ENCODE measurements at regions not wholly inside any gene's neighbourhood (a gene's known extent, or its start where the extent isn't known, plus 50 kb on each side); places are given as distances from the start of the nearest gene placed in this dataset.

DNA sequence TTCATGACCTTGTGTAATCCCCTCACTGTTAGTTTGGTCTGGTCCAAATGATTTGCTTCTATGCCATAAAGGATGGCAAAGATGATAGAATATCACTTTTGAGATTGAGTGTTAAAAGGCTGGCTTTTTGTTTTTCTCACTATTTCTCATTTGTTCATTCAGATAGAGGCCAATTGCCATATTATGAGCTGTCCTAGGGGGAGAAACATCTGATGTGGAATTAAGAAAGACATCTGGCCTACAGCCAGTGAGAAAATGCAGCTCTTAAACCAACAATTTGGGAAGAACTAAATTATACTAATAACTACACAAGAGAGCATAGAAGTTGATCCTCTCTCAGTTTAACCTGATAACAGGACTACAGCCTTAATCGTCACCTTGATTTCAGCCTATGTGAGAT lies 1668.6 kb downstream of the GRIK2 start:
- H2BK5ac ChIP-seq (ENCODE audit: low read depth, low read length, poor library complexity, severe bottlenecking) = no peak overlapping the region

DNA sequence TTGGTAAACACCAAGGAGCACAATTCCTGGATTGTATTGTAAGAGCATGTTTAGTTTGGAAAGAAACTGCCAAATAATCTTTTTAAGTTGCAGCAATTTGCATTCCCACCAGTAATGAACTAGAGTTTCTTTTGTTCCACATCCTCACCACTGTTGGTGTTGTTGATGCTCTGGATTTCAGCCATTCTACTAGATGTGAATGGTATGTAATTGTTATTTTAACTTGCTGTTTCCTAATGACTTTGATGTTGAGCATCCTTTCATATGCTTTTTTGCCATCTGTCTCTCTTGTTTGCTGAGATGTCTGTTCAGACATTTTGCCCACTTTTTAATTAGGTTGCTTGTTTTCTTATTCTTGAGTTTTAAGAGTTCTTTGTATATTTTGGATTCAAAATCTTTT lies 1654.1 kb downstream of the GRIK2 start:
- no peak overlapping the region for H2BK5ac ChIP-seq (ENCODE audit: low read depth, low read length, poor library complexity, severe bottlenecking)
- no peak overlapping the region for H3K4me3 ChIP-seq (ENCODE audit: insufficient read depth in 1 of 2, low read depth in 1 of 2, low read length in 2 of 2)
- H3K9ac ChIP-seq (ENCODE audit: low read length) = no peak overlapping the region
- no peak overlapping the region for H3K27ac ChIP-seq (ENCODE audit: low read length, poor library complexity, severe bottlenecking)
- H3K4me2 ChIP-seq (ENCODE audit: low read length, poor library complexity, severe bottlenecking) = no peak overlapping the region
- no peaks in the 10 kb centered on the region for H3K79me1 ChIP-seq (replicated peaks; ENCODE audit: low read length, poor library complexity, severe bottlenecking)
- no peak overlapping the region for H4K91ac ChIP-seq (ENCODE audit: low read length)
- no peak for DNase-seq
- H3K18ac ChIP-seq (ENCODE audit: low read depth in 1 of 2, low read length in 2 of 2) = no peak overlapping the region
- no peak overlapping the region for H2AK5ac ChIP-seq (ENCODE audit: low read length, severe bottlenecking)
- no peaks in the 10 kb centered on the region for H3K9me3 ChIP-seq (ENCODE audit: control insufficient read depth, low read length)
- no peak overlapping the region for H2BK12ac ChIP-seq (ENCODE audit: low read length in 2 of 2)
- H4K8ac ChIP-seq (ENCODE audit: low read length) = no peak overlapping the region
- H3K4me1 ChIP-seq (ENCODE audit: control insufficient read depth, insufficient read depth, low read depth, low read length) = no peaks in the 10 kb centered on the region
- no peak overlapping the region for H3K14ac ChIP-seq (ENCODE audit: low read length in 2 of 2)
- H3K36me3 ChIP-seq (ENCODE audit: control insufficient read depth in 1 of 2, insufficient read depth in 2 of 2, low read depth in 1 of 2, low read length in 2 of 2) = no peaks in the 10 kb centered on the region
- H2AFZ ChIP-seq (ENCODE audit: low read depth, low read length) = no peak overlapping the region
- H3K23ac ChIP-seq (ENCODE audit: low read length in 2 of 2) = no peak overlapping the region
- H3K4ac ChIP-seq (ENCODE audit: low read depth in 1 of 2, low read length in 2 of 2) = no peak overlapping the region
- no peaks in the 10 kb centered on the region for H3K27me3 ChIP-seq (ENCODE audit: control insufficient read depth in 1 of 2, insufficient read depth in 1 of 2, low read length in 2 of 2)
- no peak overlapping the region for H2BK15ac ChIP-seq (ENCODE audit: low read depth, poor library complexity, severe bottlenecking)
- no peak overlapping the region for H2BK120ac ChIP-seq (ENCODE audit: low read depth, low read length)

More for the DNA sequence above, 1668.6 kb downstream of the GRIK2 start:
- H3K4me2 ChIP-seq (ENCODE audit: low read length, poor library complexity, severe bottlenecking) = no peak overlapping the region
- H3K4me3 ChIP-seq (ENCODE audit: insufficient read depth in 1 of 2, low read depth in 1 of 2, low read length in 2 of 2) = no peak overlapping the region
- H3K9me3 ChIP-seq (ENCODE audit: control insufficient read depth, low read length) = peaks cover 36% of the 10 kb centered on the region
- H3K18ac ChIP-seq (ENCODE audit: low read depth in 1 of 2, low read length in 2 of 2) = no peak overlapping the region
- H3K4me1 ChIP-seq (ENCODE audit: control insufficient read depth, insufficient read depth, low read depth, low read length) = no peaks in the 10 kb centered on the region
- H2AK5ac ChIP-seq (ENCODE audit: low read length, severe bottlenecking) = no peak overlapping the region
- H4K8ac ChIP-seq (ENCODE audit: low read length) = no peak overlapping the region
- no peak overlapping the region for H3K23ac ChIP-seq (ENCODE audit: low read length in 2 of 2)
- no peak for DNase-seq
- no peak overlapping the region for H3K14ac ChIP-seq (ENCODE audit: low read length in 2 of 2)
- H3K36me3 ChIP-seq (ENCODE audit: control insufficient read depth in 1 of 2, insufficient read depth in 2 of 2, low read depth in 1 of 2, low read length in 2 of 2) = no peaks in the 10 kb centered on the region
- H2BK120ac ChIP-seq (ENCODE audit: low read depth, low read length) = no peak overlapping the region
- 100% methylated on average over 1 of the region's 1 CpG for WGBS
- H2BK15ac ChIP-seq (ENCODE audit: low read depth, poor library complexity, severe bottlenecking) = no peak overlapping the region
- H4K91ac ChIP-seq (ENCODE audit: low read length) = no peak overlapping the region
- no peaks in the 10 kb centered on the region for H3K79me1 ChIP-seq (replicated peaks; ENCODE audit: low read length, poor library complexity, severe bottlenecking)
- no peak overlapping the region for H3K4ac ChIP-seq (ENCODE audit: low read depth in 1 of 2, low read length in 2 of 2)
- no peaks in the 10 kb centered on the region for H3K27me3 ChIP-seq (ENCODE audit: control insufficient read depth in 1 of 2, insufficient read depth in 1 of 2, low read length in 2 of 2)
- no peak overlapping the region for H2BK12ac ChIP-seq (ENCODE audit: low read length in 2 of 2)
- H3K27ac ChIP-seq (ENCODE audit: low read length, poor library complexity, severe bottlenecking) = no peak overlapping the region
- H3K9ac ChIP-seq (ENCODE audit: low read length) = no peak overlapping the region
- no peak overlapping the region for H2AFZ ChIP-seq (ENCODE audit: low read depth, low read length)

DNA sequence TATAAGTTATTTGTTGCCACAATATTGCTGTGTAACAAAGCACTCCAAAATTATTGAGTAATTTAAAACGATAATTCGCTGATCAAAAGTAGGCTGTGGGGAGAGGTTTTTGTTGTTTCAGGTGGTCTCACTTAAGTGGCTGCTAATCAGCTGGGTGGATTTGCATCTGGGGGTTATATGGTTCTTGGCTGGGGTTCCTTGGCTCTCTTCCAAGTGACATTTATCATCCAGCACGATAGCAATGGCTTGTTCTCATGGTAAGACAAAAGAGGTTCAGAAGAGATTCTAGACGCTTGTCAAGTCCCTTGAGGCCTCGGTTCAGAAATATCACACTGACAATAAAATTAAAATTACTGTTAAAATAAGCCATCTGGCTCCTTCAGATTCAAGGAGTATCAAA lies 1648.8 kb downstream of the GRIK2 start:
- Histone ChIP-seq H3K9me3 (ENCODE audit: control insufficient read depth, low read length) (no peaks in the 10 kb centered on the region), H2BK15ac (ENCODE audit: low read depth, poor library complexity, severe bottlenecking) (no peak overlapping the region), H3K79me1 (replicated peaks; ENCODE audit: low read length, poor library complexity, severe bottlenecking) (no peaks in the 10 kb centered on the region), H3K36me3 (ENCODE audit: control insufficient read depth in 1 of 2, insufficient read depth in 2 of 2, low read depth in 1 of 2, low read length in 2 of 2) (no peaks in the 10 kb centered on the region), H4K91ac (ENCODE audit: low read length) (no peak overlapping the region), H3K14ac (ENCODE audit: low read length in 2 of 2) (no peak overlapping the region), H3K4me3 (ENCODE audit: insufficient read depth in 1 of 2, low read depth in 1 of 2, low read length in 2 of 2) (no peak overlapping the region), H4K8ac (ENCODE audit: low read length) (no peak overlapping the region), H3K18ac (ENCODE audit: low read depth in 1 of 2, low read length in 2 of 2) (no peak overlapping the region), H3K4me1 (ENCODE audit: control insufficient read depth, insufficient read depth, low read depth, low read length) (no peaks in the 10 kb centered on the region), H3K4me2 (ENCODE audit: low read length, poor library complexity, severe bottlenecking) (no peak overlapping the region), H3K9ac (ENCODE audit: low read length) (no peak overlapping the region), H3K4ac (ENCODE audit: low read depth in 1 of 2, low read length in 2 of 2) (no peak overlapping the region), H2AFZ (ENCODE audit: low read depth, low read length) (no peak overlapping the region), H2BK120ac (ENCODE audit: low read depth, low read length) (no peak overlapping the region), H3K23ac (ENCODE audit: low read length in 2 of 2) (no peak overlapping the region), H2AK5ac (ENCODE audit: low read length, severe bottlenecking) (no peak overlapping the region), H2BK5ac (ENCODE audit: low read depth, low read length, poor library complexity, severe bottlenecking) (no peak overlapping the region), H3K27ac (ENCODE audit: low read length, poor library complexity, severe bottlenecking) (no peak overlapping the region), H3K27me3 (ENCODE audit: control insufficient read depth in 1 of 2, insufficient read depth in 1 of 2, low read length in 2 of 2) (no peaks in the 10 kb centered on the region), H2BK12ac (ENCODE audit: low read length in 2 of 2) (no peak overlapping the region)
- 92% methylated on average over 5 of the region's 5 CpGs for WGBS
- DNase-seq = no peak

DNA sequence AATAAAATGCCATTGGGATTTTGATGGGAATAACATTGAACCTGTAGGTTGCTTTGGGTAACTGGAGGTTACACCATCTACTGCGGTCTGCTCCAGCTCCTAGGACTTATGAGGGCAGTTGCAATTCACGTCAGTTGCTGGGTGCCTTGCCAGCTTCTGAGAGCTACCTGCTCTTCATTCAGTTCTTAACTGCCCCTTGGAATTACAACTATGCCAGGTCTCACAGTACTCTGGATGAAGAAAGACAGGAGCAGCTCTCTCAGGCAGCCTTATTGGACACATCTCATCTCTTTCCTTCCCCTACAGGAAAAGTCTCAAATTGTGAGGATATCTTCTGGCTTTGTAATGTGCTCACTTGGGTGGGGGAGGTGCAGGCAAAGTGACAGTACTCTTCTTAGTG lies 1643.3 kb downstream of the GRIK2 start:
- no peak overlapping the region for H3K4me3 ChIP-seq (ENCODE audit: insufficient read depth in 1 of 2, low read depth in 1 of 2, low read length in 2 of 2)

More for the DNA sequence above, 1643.3 kb downstream of the GRIK2 start:
- H3K79me1 ChIP-seq (replicated peaks; ENCODE audit: low read length, poor library complexity, severe bottlenecking) = no peaks in the 10 kb centered on the region
- H3K23ac ChIP-seq (ENCODE audit: low read length in 2 of 2) = no peak overlapping the region
- H2AFZ ChIP-seq (ENCODE audit: low read depth, low read length) = no peak overlapping the region
- no peak for DNase-seq
- H3K27me3 ChIP-seq (ENCODE audit: control insufficient read depth in 1 of 2, insufficient read depth in 1 of 2, low read length in 2 of 2) = no peaks in the 10 kb centered on the region
- no peak overlapping the region for H2BK120ac ChIP-seq (ENCODE audit: low read depth, low read length)
- no peaks in the 10 kb centered on the region for H3K36me3 ChIP-seq (ENCODE audit: control insufficient read depth in 1 of 2, insufficient read depth in 2 of 2, low read depth in 1 of 2, low read length in 2 of 2)
- no peak overlapping the region for H3K18ac ChIP-seq (ENCODE audit: low read depth in 1 of 2, low read length in 2 of 2)
- no peaks in the 10 kb centered on the region for H3K9me3 ChIP-seq (ENCODE audit: control insufficient read depth, low read length)
- no peak overlapping the region for H3K27ac ChIP-seq (ENCODE audit: low read length, poor library complexity, severe bottlenecking)
- H4K91ac ChIP-seq (ENCODE audit: low read length) = no peak overlapping the region
- no peak overlapping the region for H4K8ac ChIP-seq (ENCODE audit: low read length)
- no peak overlapping the region for H3K9ac ChIP-seq (ENCODE audit: low read length)
- H2BK12ac ChIP-seq (ENCODE audit: low read length in 2 of 2) = no peak overlapping the region
- no peak overlapping the region for H3K14ac ChIP-seq (ENCODE audit: low read length in 2 of 2)
- no peak overlapping the region for H2AK5ac ChIP-seq (ENCODE audit: low read length, severe bottlenecking)
- H2BK5ac ChIP-seq (ENCODE audit: low read depth, low read length, poor library complexity, severe bottlenecking) = no peak overlapping the region
- H3K4me1 ChIP-seq (ENCODE audit: control insufficient read depth, insufficient read depth, low read depth, low read length) = no peaks in the 10 kb centered on the region
- H3K4me2 ChIP-seq (ENCODE audit: low read length, poor library complexity, severe bottlenecking) = no peak overlapping the region
- H3K4ac ChIP-seq (ENCODE audit: low read depth in 1 of 2, low read length in 2 of 2) = no peak overlapping the region
- no peak overlapping the region for H2BK15ac ChIP-seq (ENCODE audit: low read depth, poor library complexity, severe bottlenecking)
- 74% methylated on average over 2 of the region's 2 CpGs for WGBS

Data from mesenchymal stem cell (in vitro differentiated cells and primary cell).